ENCODE measurements at regions not wholly inside any gene's neighbourhood (a gene's known extent, or its start where the extent isn't known, plus 50 kb on each side); places are given as distances from the start of the nearest gene placed in this dataset.

DNA sequence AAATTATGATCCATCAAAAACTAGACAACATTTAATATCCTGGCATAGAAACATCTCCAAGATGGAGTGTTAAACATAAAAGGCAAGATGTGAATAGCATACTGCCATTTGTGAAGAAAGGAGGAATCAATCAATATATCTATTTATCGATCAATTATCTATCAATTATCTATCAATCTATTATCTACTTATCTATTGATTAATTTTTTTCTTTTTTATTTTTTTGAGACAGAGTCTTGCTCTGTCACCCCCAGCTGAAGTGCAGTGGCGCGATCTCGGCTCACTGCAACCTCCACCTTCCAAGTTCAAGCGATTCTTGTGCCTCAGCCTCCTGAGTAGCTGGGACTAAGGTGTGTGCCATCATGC, 117.0 kb upstream of the RFLNA start:
- Histone ChIP-seq H3K18ac (ENCODE audit: insufficient read length, low read depth, low read length) (no peak overlapping the region), H3K27ac (ENCODE audit: insufficient read length, low read depth, low read length) (no peak overlapping the region), H4K91ac (ENCODE audit: insufficient read length, low read depth, low read length) (no peak overlapping the region), H2BK20ac (ENCODE audit: low read depth, low read length, poor library complexity, severe bottlenecking) (no peak overlapping the region), H2BK5ac (ENCODE audit: insufficient read length, low read length) (no peak overlapping the region), H3K79me1 (ENCODE audit: insufficient read depth, low read depth, low read length, poor library complexity, severe bottlenecking) (no peaks in the 10 kb centered on the region), H4K20me1 (ENCODE audit: control insufficient read depth, insufficient read depth, insufficient read length) (no peaks in the 10 kb centered on the region), H3K27me3 (ENCODE audit: insufficient read depth, low read length) (no peaks in the 10 kb centered on the region), H2BK12ac (ENCODE audit: insufficient read length, low read depth, low read length) (no peak overlapping the region), H3K56ac (ENCODE audit: insufficient read length, low read depth, low read length) (no peak overlapping the region), H2AFZ (ENCODE audit: low read length) (no peak overlapping the region), H3T11ph (ENCODE audit: low read length) (no peak overlapping the region), H2BK15ac (ENCODE audit: low read depth, low read length) (no peak overlapping the region), H3K23ac (ENCODE audit: insufficient read length, low read depth, low read length) (no peak overlapping the region), H3K23me2 (ENCODE audit: insufficient read length, low read depth, low read length, poor library complexity, severe bottlenecking) (no peaks in the 10 kb centered on the region), H3K14ac (ENCODE audit: insufficient read depth, low read length) (no peak overlapping the region), H2BK120ac (ENCODE audit: low read depth, low read length, poor library complexity, severe bottlenecking) (no peak overlapping the region), H4K5ac (ENCODE audit: insufficient read length, low read depth, low read length) (no peak overlapping the region), H2AK5ac (ENCODE audit: insufficient read length, low read length) (no peak overlapping the region), H3K4me1 (ENCODE audit: insufficient read depth, low read length) (peaks cover 3% of the 10 kb centered on the region; the same call in 1 of the 2 replicates), H3K4me2 (ENCODE audit: insufficient read depth, insufficient read length, low read length) (no peak overlapping the region), H3K79me2 (ENCODE audit: insufficient read depth, low read length) (no peaks in the 10 kb centered on the region), H3K9me3 (ENCODE audit: control insufficient read depth, low read depth, low read length) (no peaks in the 10 kb centered on the region), H3K9ac (ENCODE audit: extremely low read depth, insufficient read length, low read length) (no peak overlapping the region), H4K8ac (replicated peaks; ENCODE audit: insufficient read length, low read depth, low read length) (no peak overlapping the region), H3K4ac (ENCODE audit: low read depth, low read length) (no peak overlapping the region)
- no peak for DNase-seq
- H3K4me1 Mint-ChIP-seq = peaks cover 26% of the 10 kb centered on the region in 2 experiments
- H3K4me3 Mint-ChIP-seq = no peak overlapping the region
- peaks cover 0 to 2% of the 10 kb centered on the region in 2 experiments; a peak in 3 of 5 replicates for H3K9me3 Mint-ChIP-seq
- peaks cover 10% of the 10 kb centered on the region for H3K27me3 Mint-ChIP-seq (ENCODE audit: low read depth)
- TF ChIP-seq, protein P1, sequence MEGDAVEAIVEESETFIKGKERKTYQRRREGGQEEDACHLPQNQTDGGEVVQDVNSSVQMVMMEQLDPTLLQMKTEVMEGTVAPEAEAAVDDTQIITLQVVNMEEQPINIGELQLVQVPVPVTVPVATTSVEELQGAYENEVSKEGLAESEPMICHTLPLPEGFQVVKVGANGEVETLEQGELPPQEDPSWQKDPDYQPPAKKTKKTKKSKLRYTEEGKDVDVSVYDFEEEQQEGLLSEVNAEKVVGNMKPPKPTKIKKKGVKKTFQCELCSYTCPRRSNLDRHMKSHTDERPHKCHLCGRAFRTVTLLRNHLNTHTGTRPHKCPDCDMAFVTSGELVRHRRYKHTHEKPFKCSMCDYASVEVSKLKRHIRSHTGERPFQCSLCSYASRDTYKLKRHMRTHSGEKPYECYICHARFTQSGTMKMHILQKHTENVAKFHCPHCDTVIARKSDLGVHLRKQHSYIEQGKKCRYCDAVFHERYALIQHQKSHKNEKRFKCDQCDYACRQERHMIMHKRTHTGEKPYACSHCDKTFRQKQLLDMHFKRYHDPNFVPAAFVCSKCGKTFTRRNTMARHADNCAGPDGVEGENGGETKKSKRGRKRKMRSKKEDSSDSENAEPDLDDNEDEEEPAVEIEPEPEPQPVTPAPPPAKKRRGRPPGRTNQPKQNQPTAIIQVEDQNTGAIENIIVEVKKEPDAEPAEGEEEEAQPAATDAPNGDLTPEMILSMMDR (conservative IDR thresholded peaks at IDR 0.05) = no peak
- H3K27ac Mint-ChIP-seq = no peak overlapping the region
- no CpG with 5 or more reads among the region's 5 CpGs for WGBS (ENCODE audit: extremely low coverage, insufficient read length, low lambda C conversion rate)
- H3K36me3 Mint-ChIP-seq (ENCODE audit: insufficient read depth in 1 of 3, low read depth in 3 of 3) = peaks cover 0 to 1% (median 0%) of the 10 kb centered on the region in 3 experiments; a peak in 1 of 7 replicates

All from H9 (cell line).